Stimulated activated CD4-positive, alpha-beta T cell treated with anti-CD3 and anti-CD28 coated beads, Interleukin-15, amount 100 ng/mL, for 1 hour (primary cell): ENCODE measurements at regions not wholly inside any gene's neighbourhood (a gene's known extent, or its start where the extent isn't known, plus 50 kb on each side); places are given as distances from the start of the nearest gene placed in this dataset.

Source experiments
- DNase-seq, 2 donors: peaks; one replicate each; pipeline ENCODE4 v3.0.0-alpha.2; 2020; ENCODE audit warnings: low read depth in 1 of 2, low spot score in 1 of 2

GRCh38 chr11:134819041-134819440 lies 407.0 kb upstream of the B3GAT1 start:
- DNase-seq: no peak

- no peak for DNase-seq
Observed at GRCh38 chr11:134818516-134818915, 406.5 kb upstream of the B3GAT1 start.

GRCh38 chr11:134815404-134815803 lies 403.4 kb upstream of the B3GAT1 start:
- DNase-seq: no peak

- no peak for DNase-seq
Observed at GRCh38 chr11:134807997-134808396, 396.0 kb upstream of the B3GAT1 start.

- no peak for DNase-seq
Observed at GRCh38 chr11:134802598-134802997, 390.6 kb upstream of the B3GAT1 start.

GRCh38 chr11:134802116-134802515 lies 390.1 kb upstream of the B3GAT1 start:
- DNase-seq: no peak

- no peak for DNase-seq
Observed at GRCh38 chr11:134801570-134801969, 389.5 kb upstream of the B3GAT1 start.

- DNase-seq: no peak
Observed at GRCh38 chr11:134800826-134801225, 388.8 kb upstream of the B3GAT1 start.

GRCh38 chr11:134800130-134800529 lies 388.1 kb upstream of the B3GAT1 start:
- DNase-seq: no peak

GRCh38 chr11:134799386-134799785 lies 387.3 kb upstream of the B3GAT1 start:
- no peak for DNase-seq

- no peak for DNase-seq
Observed at GRCh38 chr11:134797411-134798089, 385.5 kb upstream of the B3GAT1 start.

- no peak for DNase-seq
Observed at GRCh38 chr11:134795017-134795416, 383.0 kb upstream of the B3GAT1 start.

- no peak for DNase-seq
Observed at GRCh38 chr11:134794192-134794591, 382.1 kb upstream of the B3GAT1 start.

GRCh38 chr11:134792677-134793076 lies 380.6 kb upstream of the B3GAT1 start:
- DNase-seq: no peak

- no peak for DNase-seq
Observed at GRCh38 chr11:134792044-134792443, 380.0 kb upstream of the B3GAT1 start.

- DNase-seq: no peak
Observed at GRCh38 chr11:134791102-134791501, 379.1 kb upstream of the B3GAT1 start.

- no peak for DNase-seq
Observed at GRCh38 chr11:134789104-134789503, 377.1 kb upstream of the B3GAT1 start.

- no peak for DNase-seq
Observed at GRCh38 chr11:134786636-134787035, 374.6 kb upstream of the B3GAT1 start.

GRCh38 chr11:134785660-134786284 lies 373.7 kb upstream of the B3GAT1 start:
- no peak for DNase-seq

- no peak for DNase-seq
Observed at GRCh38 chr11:134785059-134785458, 373.0 kb upstream of the B3GAT1 start.

GRCh38 chr11:134784568-134784967 lies 372.5 kb upstream of the B3GAT1 start:
- no peak for DNase-seq

GRCh38 chr11:134784046-134784445 lies 372.0 kb upstream of the B3GAT1 start:
- DNase-seq: no peak

- no peak for DNase-seq
Observed at GRCh38 chr11:134783234-134783633, 371.2 kb upstream of the B3GAT1 start.
